B cell (primary cell): ENCODE measurements at regions not wholly inside any gene's neighbourhood (a gene's known extent, or its start where the extent isn't known, plus 50 kb on each side); places are given as distances from the start of the nearest gene placed in this dataset.

Experiments used
- ATAC-seq: fragments of 200-7000 bp; cut with Tn5 transposase; one replicate; pipeline ENCODE4 v1.10.0; 2021; ENCODE audit warnings: low read depth, mild to moderate bottlenecking, moderate number of reproducible peaks, moderate library complexity
- CTCF ChIA-PET: fragments of 350-600 bp; sonication (Branson Sonifier 250); formaldehyde crosslinking; loops from one replicate; lab custom pipeline; 2021; ENCODE audit warnings: antibody characterized with exemption, inconsistent platforms; lab: Charles Lee
- POLR2A ChIA-PET: fragments of 350-600 bp; sonication (Branson Sonifier 250); formaldehyde crosslinking; loops from one replicate; lab custom pipeline; 2021; ENCODE audit warnings: antibody characterized with exemption; lab: Charles Lee
- DNase-seq: peaks from one replicate; pipeline ENCODE4 v3.0.0; 2013
- H2AFZ ChIP-seq: 2 replicates; pipeline ENCODE4 v1.6.1; 2012; ENCODE audit warnings: mild to moderate bottlenecking, low read depth, low read length; ENCODE audit not compliant: insufficient read depth, poor library complexity, severe bottlenecking
- H3K27ac ChIP-seq, 2 donors: 1 replicate in 1 of 2; 2 replicates in 1 of 2; pipeline ENCODE4 v1.5.1; 2012 to 2013; ENCODE audit warnings: low read length in 2 of 2, mild to moderate bottlenecking in 2 of 2, moderate library complexity in 1 of 2
- H3K27me3 ChIP-seq, 4 experiments: fragments of 200-600 bp in 1 of 4; sonication (generic) in 1 of 4; replicated peaks in 1 of 4; 1 replicate in 2 of 4; 2 replicates in 2 of 4; pipeline versions ENCODE4 v1.6.1 to v1.7.0; 2013 to 2016; ENCODE audit warnings: low read length in 3 of 4, mild to moderate bottlenecking in 2 of 4, mixed read lengths in 1 of 4, moderate library complexity in 1 of 4; ENCODE audit not compliant: insufficient read depth in 4 of 4, control insufficient read depth in 3 of 4; ENCODE audit errors: control extremely low read depth in 1 of 4
- H3K36me3 ChIP-seq, 2 experiments: replicated peaks in 1 of 2; 1 replicate in 1 of 2; 2 replicates in 1 of 2; pipeline versions ENCODE4 v1.6.1 to v1.7.1; 2013; ENCODE audit warnings: low read length in 1 of 2; ENCODE audit not compliant: insufficient read depth in 2 of 2, control insufficient read depth in 1 of 2; ENCODE audit errors: control extremely low read depth in 1 of 2, extremely low read depth in 1 of 2
- H3K4me1 ChIP-seq, 2 donors: fragments of 200-600 bp in 1 of 2; sonication (generic) in 1 of 2; 1 replicate in 1 of 2; 2 replicates in 1 of 2; pipeline versions ENCODE4 v1.5.1 to v1.6.1; 2013 to 2017; ENCODE audit warnings: low read length in 2 of 2; ENCODE audit not compliant: control insufficient read depth in 2 of 2, insufficient read depth in 2 of 2
- H3K4me2 ChIP-seq: replicated peaks from 2 replicates; pipeline ENCODE3; 2012; ENCODE audit warnings: mild to moderate bottlenecking, low read depth, low read length; ENCODE audit not compliant: poor library complexity, severe bottlenecking
- H3K4me3 ChIP-seq, 5 experiments: fragments of 200-600 bp in 1 of 5; sonication (generic) in 1 of 5; 1 replicate in 3 of 5; 2 replicates in 2 of 5; pipeline versions ENCODE4 v1.5.1 to v1.7.0; 2011 to 2016; ENCODE audit warnings: low read length in 4 of 5, mild to moderate bottlenecking in 4 of 5, low read depth in 2 of 5, control low read depth in 1 of 5, moderate library complexity in 1 of 5; ENCODE audit not compliant: insufficient read depth in 1 of 5; ENCODE audit errors: control extremely low read depth in 1 of 5, extremely low read depth in 1 of 5
- H3K79me2 ChIP-seq: fragments of 200-600 bp; sonication (generic); one replicate; pipeline ENCODE4 v1.6.0; 2016; ENCODE audit warnings: low read length; ENCODE audit not compliant: control insufficient read depth, insufficient read depth
- H3K9ac ChIP-seq: fragments of 200-600 bp; sonication (generic); 2 replicates; pipeline ENCODE4 v1.6.1; 2017; ENCODE audit warnings: mild to moderate bottlenecking, low read length, moderate library complexity
- H3K9me3 ChIP-seq, 3 donors: one replicate each; pipeline versions ENCODE4 v1.6.1 to v1.7.1; 2013; ENCODE audit warnings: low read length in 2 of 3; ENCODE audit not compliant: control insufficient read depth in 2 of 3, insufficient read depth in 1 of 3; ENCODE audit errors: control extremely low read depth in 1 of 3
- H4K20me1 ChIP-seq: 2 replicates; pipeline ENCODE4 v1.6.0; 2012; ENCODE audit warnings: mild to moderate bottlenecking, low read length; ENCODE audit not compliant: insufficient read depth, control insufficient read depth, poor library complexity, severe bottlenecking
- H3K27ac Mint-ChIP-seq: one replicate; pipeline ENCODE4 v1.8.0; 2021; ENCODE audit warnings: mixed read lengths
- H3K27me3 Mint-ChIP-seq: one replicate; pipeline ENCODE4 v1.8.0; 2021; ENCODE audit warnings: mixed read lengths
- H3K4me1 Mint-ChIP-seq: one replicate; pipeline ENCODE4 v1.8.0; 2021; ENCODE audit warnings: mixed read lengths
- H3K4me3 Mint-ChIP-seq: one replicate; pipeline ENCODE4 v1.8.0; 2021; ENCODE audit warnings: mixed read lengths
- H3K9me3 Mint-ChIP-seq: one replicate; pipeline ENCODE4 v1.8.0; 2022; ENCODE audit warnings: mixed read lengths; ENCODE audit not compliant: insufficient read depth
- EZH2 ChIP-seq: IDR thresholded peaks from 2 replicates; pipeline ENCODE4 v1.6.1; 2012; ENCODE audit warnings: borderline replicate concordance, low read depth, mild to moderate bottlenecking, moderate library complexity, low read length; ENCODE audit not compliant: insufficient read depth, poor library complexity, severe bottlenecking
- WGBS: methylation state at CpG from one replicate; pipeline ENCODE4 v1.1.5; 2013; ENCODE audit warnings: missing lambda C conversion rate; ENCODE audit not compliant: insufficient coverage; 5-methylcytosine and 5-hydroxymethylcytosine counted together
- intact Hi-C: fragments of 100-400 bp; cut with micrococcal nuclease; formaldehyde crosslinking; loops from one replicate; pipeline ENCODE4 v1.10.0; 2022
- TF ChIP-seq, protein P1 (sequence below): fragments of 200-600 bp; IDR thresholded peaks from one replicate; pipeline ENCODE4 v1.8.0; 2022; ENCODE audit warnings: antibody characterized with exemption, mild to moderate bottlenecking

DNA sequence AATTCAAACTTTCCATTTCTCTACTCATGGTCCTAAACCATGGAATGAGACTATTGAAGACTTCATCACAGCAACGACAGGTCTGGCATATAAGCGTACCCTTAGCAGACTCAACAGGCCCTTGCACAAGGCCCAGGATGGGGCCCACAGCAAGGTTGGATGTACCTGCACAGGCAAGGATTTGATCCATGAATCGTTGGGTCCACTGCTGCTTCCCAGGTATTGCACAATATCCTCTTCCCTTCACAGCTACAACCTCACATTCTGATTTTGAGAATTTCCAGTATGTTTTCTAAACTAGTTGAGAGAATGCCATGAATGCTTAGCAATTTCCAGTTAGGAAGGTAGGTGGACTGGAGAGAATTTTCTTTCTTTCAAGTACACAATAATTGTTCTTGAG is 515.8 kb downstream of the SUCLG1 start:
- 98% methylated on average over 2 of the region's 3 CpGs for whole genome bisulfite sequencing

DNA sequence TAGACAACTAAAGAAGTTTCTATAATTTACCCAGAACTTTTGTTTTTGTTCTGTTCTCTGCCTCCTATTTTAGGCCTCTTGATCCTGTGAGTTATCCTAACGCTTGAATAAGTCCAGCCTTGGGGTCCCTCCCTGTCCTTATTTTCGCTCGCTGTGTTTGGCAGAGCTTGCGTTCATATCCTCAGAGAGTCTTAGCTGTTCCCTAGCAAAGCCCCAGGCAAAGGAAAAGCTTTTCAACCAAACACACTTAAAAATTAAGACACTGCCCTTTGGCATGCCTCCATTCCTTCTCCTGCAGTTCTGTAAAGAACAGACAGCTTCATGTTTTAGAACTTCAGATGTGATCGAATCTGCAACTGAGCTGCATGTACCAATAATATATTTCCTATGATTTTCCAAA is 517.2 kb downstream of the SUCLG1 start:
- Histone ChIP-seq H2AFZ (no peak overlapping the region), H3K9me3 (no peaks in the 10 kb centered on the region), H3K9ac (no peak overlapping the region), H3K4me3 (no peak overlapping the region), H3K27ac (no peak overlapping the region), H3K27me3 (no peaks in the 10 kb centered on the region), H3K4me2 (no peak overlapping the region), H4K20me1 (no peaks in the 10 kb centered on the region), H3K79me2 (no peaks in the 10 kb centered on the region), H3K4me1 (no peaks in the 10 kb centered on the region), H3K36me3 (no peaks in the 10 kb centered on the region)
- Mint-ChIP-seq H3K9me3 (no peaks in the 10 kb centered on the region), H3K27me3 (no peaks in the 10 kb centered on the region), H3K4me1 (no peaks in the 10 kb centered on the region), H3K4me3 (no peak overlapping the region), H3K27ac (no peak overlapping the region)
- ATAC-seq: no peak
- no peak for DNase-seq
- TF ChIP-seq, protein P1, sequence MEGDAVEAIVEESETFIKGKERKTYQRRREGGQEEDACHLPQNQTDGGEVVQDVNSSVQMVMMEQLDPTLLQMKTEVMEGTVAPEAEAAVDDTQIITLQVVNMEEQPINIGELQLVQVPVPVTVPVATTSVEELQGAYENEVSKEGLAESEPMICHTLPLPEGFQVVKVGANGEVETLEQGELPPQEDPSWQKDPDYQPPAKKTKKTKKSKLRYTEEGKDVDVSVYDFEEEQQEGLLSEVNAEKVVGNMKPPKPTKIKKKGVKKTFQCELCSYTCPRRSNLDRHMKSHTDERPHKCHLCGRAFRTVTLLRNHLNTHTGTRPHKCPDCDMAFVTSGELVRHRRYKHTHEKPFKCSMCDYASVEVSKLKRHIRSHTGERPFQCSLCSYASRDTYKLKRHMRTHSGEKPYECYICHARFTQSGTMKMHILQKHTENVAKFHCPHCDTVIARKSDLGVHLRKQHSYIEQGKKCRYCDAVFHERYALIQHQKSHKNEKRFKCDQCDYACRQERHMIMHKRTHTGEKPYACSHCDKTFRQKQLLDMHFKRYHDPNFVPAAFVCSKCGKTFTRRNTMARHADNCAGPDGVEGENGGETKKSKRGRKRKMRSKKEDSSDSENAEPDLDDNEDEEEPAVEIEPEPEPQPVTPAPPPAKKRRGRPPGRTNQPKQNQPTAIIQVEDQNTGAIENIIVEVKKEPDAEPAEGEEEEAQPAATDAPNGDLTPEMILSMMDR: no peak
- TF ChIP-seq EZH2: no peak
- WGBS: 98% methylated on average over 4 of the region's 5 CpGs
- POLR2A ChIA-PET: no interaction called here
- intact Hi-C loops: no loop called here
- CTCF ChIA-PET: no interaction called here

More for the DNA sequence above, 515.8 kb downstream of the SUCLG1 start:
- intact Hi-C loops: no loop called here
- Histone ChIP-seq H3K27ac (no peak overlapping the region), H3K36me3 (no peaks in the 10 kb centered on the region), H3K79me2 (no peaks in the 10 kb centered on the region), H3K9me3 (no peaks in the 10 kb centered on the region), H3K4me3 (no peak overlapping the region), H3K4me2 (no peak overlapping the region), H2AFZ (no peak overlapping the region), H3K9ac (no peak overlapping the region), H3K27me3 (no peaks in the 10 kb centered on the region), H4K20me1 (no peaks in the 10 kb centered on the region), H3K4me1 (no peaks in the 10 kb centered on the region)
- ChIA-PET POLR2A (no interaction called here), CTCF (no interaction called here)
- TF ChIP-seq EZH2: no peak
- TF ChIP-seq, protein P1: no peak
- no peak overlapping the region for H3K27ac Mint-ChIP-seq
- H3K9me3 Mint-ChIP-seq: no peaks in the 10 kb centered on the region
- no peaks in the 10 kb centered on the region for H3K27me3 Mint-ChIP-seq
- ATAC-seq: no peak
- DNase-seq: no peak
- H3K4me3 Mint-ChIP-seq: no peak overlapping the region
- H3K4me1 Mint-ChIP-seq: no peaks in the 10 kb centered on the region
